GM23338 (cell line): ENCODE measurements at regions not wholly inside any gene's neighbourhood (a gene's known extent, or its start where the extent isn't known, plus 50 kb on each side); places are given as distances from the start of the nearest gene placed in this dataset.

ENCODE experiments used
- CREB1 ChIP-seq: fragments of 250-450 bp; sonication (Bioruptor Pico); IDR thresholded peaks from 2 replicates; pipeline ENCODE4 v1.5.0; 2020; ENCODE audit warnings: low read depth, mild to moderate bottlenecking, moderate library complexity
- CTCF ChIP-seq, 2 experiments: fragments of 200-600 bp in 1 of 2; sonication (generic) in 1 of 2; conservative IDR thresholded peaks; 2 replicates each; pipeline versions ENCODE4 v1.5.1 to v1.6.1; 2016 to 2017; ENCODE audit warnings: antibody characterized with exemption in 2 of 2, low read depth in 2 of 2, mild to moderate bottlenecking in 2 of 2, moderate library complexity in 1 of 2
- ETS1 ChIP-seq: IDR thresholded peaks from 2 replicates; pipeline ENCODE4 v1.6.1; 2016; ENCODE audit warnings: antibody characterized with exemption
- EZH2 ChIP-seq: fragments of 200-600 bp; sonication (generic); IDR thresholded peaks from one replicate; pipeline ENCODE4 v1.8.0; 2017; ENCODE audit warnings: antibody characterized with exemption, mild to moderate bottlenecking, low read depth; ENCODE audit not compliant: unreplicated experiment
- EZH2phosphoT487 ChIP-seq: fragments of 200-600 bp; sonication (generic); IDR thresholded peaks from one replicate; pipeline ENCODE4 v1.8.1; 2018; ENCODE audit warnings: antibody characterized with exemption; ENCODE audit not compliant: unreplicated experiment
- JUNB ChIP-seq: IDR thresholded peaks from one replicate; pipeline ENCODE4 v1.6.1; 2016; ENCODE audit warnings: antibody characterized with exemption; ENCODE audit not compliant: unreplicated experiment
- TF ChIP-seq, protein P1 (sequence below): IDR thresholded peaks from one replicate; pipeline ENCODE4 v1.6.1; 2018; ENCODE audit warnings: antibody characterized with exemption; ENCODE audit not compliant: unreplicated experiment

DNA sequence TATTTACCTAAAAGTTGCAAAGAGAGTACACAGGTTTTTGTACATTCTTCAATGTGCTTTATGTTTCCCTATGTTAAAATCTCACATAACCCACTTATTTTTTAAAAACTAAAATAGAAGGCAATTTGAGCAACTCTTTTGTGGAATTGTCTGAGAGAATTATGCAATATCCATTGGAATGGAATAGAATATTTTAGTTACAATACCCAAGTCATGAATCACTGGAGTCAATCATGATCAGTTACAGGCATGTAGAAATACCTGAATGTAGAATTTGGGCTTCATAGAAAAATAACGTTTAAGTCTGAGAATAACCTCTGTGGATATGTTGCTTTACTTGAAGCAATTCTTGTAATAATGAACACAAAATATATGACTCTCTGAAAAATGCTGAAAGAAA is 143.3 kb downstream of the FGF10 start:
- TF ChIP-seq EZH2 (no peak), CTCF (conservative IDR thresholded peaks at IDR 0.05; ENCODE audit: low read depth in 2 of 2) (no peak), JUNB (no peak), ETS1 (no peak), CREB1 (CRISPR knock-in tag) (no peak), EZH2phosphoT487 (no peak)
- TF ChIP-seq, protein P1, sequence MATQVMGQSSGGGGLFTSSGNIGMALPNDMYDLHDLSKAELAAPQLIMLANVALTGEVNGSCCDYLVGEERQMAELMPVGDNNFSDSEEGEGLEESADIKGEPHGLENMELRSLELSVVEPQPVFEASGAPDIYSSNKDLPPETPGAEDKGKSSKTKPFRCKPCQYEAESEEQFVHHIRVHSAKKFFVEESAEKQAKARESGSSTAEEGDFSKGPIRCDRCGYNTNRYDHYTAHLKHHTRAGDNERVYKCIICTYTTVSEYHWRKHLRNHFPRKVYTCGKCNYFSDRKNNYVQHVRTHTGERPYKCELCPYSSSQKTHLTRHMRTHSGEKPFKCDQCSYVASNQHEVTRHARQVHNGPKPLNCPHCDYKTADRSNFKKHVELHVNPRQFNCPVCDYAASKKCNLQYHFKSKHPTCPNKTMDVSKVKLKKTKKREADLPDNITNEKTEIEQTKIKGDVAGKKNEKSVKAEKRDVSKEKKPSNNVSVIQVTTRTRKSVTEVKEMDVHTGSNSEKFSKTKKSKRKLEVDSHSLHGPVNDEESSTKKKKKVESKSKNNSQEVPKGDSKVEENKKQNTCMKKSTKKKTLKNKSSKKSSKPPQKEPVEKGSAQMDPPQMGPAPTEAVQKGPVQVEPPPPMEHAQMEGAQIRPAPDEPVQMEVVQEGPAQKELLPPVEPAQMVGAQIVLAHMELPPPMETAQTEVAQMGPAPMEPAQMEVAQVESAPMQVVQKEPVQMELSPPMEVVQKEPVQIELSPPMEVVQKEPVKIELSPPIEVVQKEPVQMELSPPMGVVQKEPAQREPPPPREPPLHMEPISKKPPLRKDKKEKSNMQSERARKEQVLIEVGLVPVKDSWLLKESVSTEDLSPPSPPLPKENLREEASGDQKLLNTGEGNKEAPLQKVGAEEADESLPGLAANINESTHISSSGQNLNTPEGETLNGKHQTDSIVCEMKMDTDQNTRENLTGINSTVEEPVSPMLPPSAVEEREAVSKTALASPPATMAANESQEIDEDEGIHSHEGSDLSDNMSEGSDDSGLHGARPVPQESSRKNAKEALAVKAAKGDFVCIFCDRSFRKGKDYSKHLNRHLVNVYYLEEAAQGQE, result no peak
